AG10803 (cell line): ENCODE measurements at regions not wholly inside any gene's neighbourhood (a gene's known extent, or its start where the extent isn't known, plus 50 kb on each side); places are given as distances from the start of the nearest gene placed in this dataset.

Experiments
- DNase-seq: peaks from one replicate; pipeline ENCODE4 v3.0.0; 2010; ENCODE audit warnings: low read depth
- H3K4me3 ChIP-seq: 2 replicates; pipeline ENCODE4 v1.5.1; 2011; ENCODE audit warnings: mild to moderate bottlenecking, low read length, control low read depth
- CTCF ChIP-seq: conservative IDR thresholded peaks from 2 replicates; pipeline ENCODE4 v1.5.1; 2011; ENCODE audit warnings: mild to moderate bottlenecking, low read length, control low read depth, inconsistent platforms

- no peak for DNase-seq
- TF ChIP-seq CTCF: no peak
- no peak overlapping the region for H3K4me3 ChIP-seq
Observed at GRCh38 chr16:65771707-65772106, 594.8 kb upstream of the CDH5 start.

GRCh38 chr16:65770752-65771151 is 595.7 kb upstream of the CDH5 start:
- TF ChIP-seq CTCF: no peak
- no peak overlapping the region for H3K4me3 ChIP-seq
- no peak for DNase-seq

GRCh38 chr16:65769776-65770438 is 596.6 kb upstream of the CDH5 start:
- no peak overlapping the region for H3K4me3 ChIP-seq
- DNase-seq: no peak
- TF ChIP-seq CTCF: no peak

GRCh38 chr16:65769055-65769465 is 597.4 kb upstream of the CDH5 start:
- no peak for DNase-seq
- no peak for TF ChIP-seq CTCF
- no peak overlapping the region for H3K4me3 ChIP-seq

- no peak for DNase-seq
- TF ChIP-seq CTCF: no peak
- no peak overlapping the region for H3K4me3 ChIP-seq
Observed at GRCh38 chr16:65767125-65767524, 599.4 kb upstream of the CDH5 start.

- no peak for DNase-seq
- no peak for TF ChIP-seq CTCF
- no peak overlapping the region for H3K4me3 ChIP-seq
Observed at GRCh38 chr16:65763640-65764305, 602.7 kb upstream of the CDH5 start.

- DNase-seq: no peak
- TF ChIP-seq CTCF: no peak
- H3K4me3 ChIP-seq: no peak overlapping the region
Observed at GRCh38 chr16:65760874-65761273, 605.6 kb upstream of the CDH5 start.
